HG03571 (cell line): ENCODE measurements at regions not wholly inside any gene's neighbourhood (a gene's known extent, or its start where the extent isn't known, plus 50 kb on each side); places are given as distances from the start of the nearest gene placed in this dataset.

Experiments used
- ATAC-seq: cut with Tn5 transposase; IDR thresholded peaks from one replicate; pipeline ENCODE4 v1.9.1; 2021; ENCODE audit not compliant: unreplicated experiment

- ATAC-seq = no peak
Measured at GRCh38 chr3:194265505-194265892, 85.6 kb downstream of the CPN2 start.

- ATAC-seq = no peak
Measured at GRCh38 chr3:194265996-194266964, 84.8 kb downstream of the CPN2 start.

GRCh38 chr3:194267744-194268653 is 83.1 kb downstream of the CPN2 start:
- no peak for ATAC-seq

- no peak for ATAC-seq
Measured at GRCh38 chr3:194268654-194269512, 82.2 kb downstream of the CPN2 start.

GRCh38 chr3:194269610-194270145 is 81.5 kb downstream of the CPN2 start:
- no peak for ATAC-seq

- no peak for ATAC-seq
Measured at GRCh38 chr3:194270627-194271459, 80.3 kb downstream of the CPN2 start.

- no peak for ATAC-seq
Measured at GRCh38 chr3:194271460-194272035, 79.6 kb downstream of the CPN2 start.

GRCh38 chr3:194272221-194272620 is 78.9 kb downstream of the CPN2 start:
- no peak for ATAC-seq

- ATAC-seq = no peak
Measured at GRCh38 chr3:194272861-194273742, 78.0 kb downstream of the CPN2 start.

GRCh38 chr3:194273743-194274310 is 77.3 kb downstream of the CPN2 start:
- no peak for ATAC-seq

- no peak for ATAC-seq
Measured at GRCh38 chr3:194274424-194275085, 76.6 kb downstream of the CPN2 start.

- no peak for ATAC-seq
Measured at GRCh38 chr3:194275291-194275690, 75.8 kb downstream of the CPN2 start.

- no peak for ATAC-seq
Measured at GRCh38 chr3:194275721-194276120, 75.4 kb downstream of the CPN2 start.

GRCh38 chr3:194276768-194277103 is 74.4 kb downstream of the CPN2 start:
- ATAC-seq = no peak

- no peak for ATAC-seq
Measured at GRCh38 chr3:194277104-194277785, 73.9 kb downstream of the CPN2 start.

- no peak for ATAC-seq
Measured at GRCh38 chr3:194277786-194278130, 73.4 kb downstream of the CPN2 start.
